Lower leg skin (tissue), 4 donors: ENCODE measurements at regions not wholly inside any gene's neighbourhood (a gene's known extent, or its start where the extent isn't known, plus 50 kb on each side); places are given as distances from the start of the nearest gene placed in this dataset.
A peak's percentile ranks its signal among the peaks of the same experiment; 100 is the strongest.

Source experiments
- DNase-seq, 2 donors: peaks; one replicate each; pipeline ENCODE4 v3.0.0-alpha.2; 2019; ENCODE audit warnings: low spot score in 2 of 2
- H3K4me3 ChIP-seq: fragments of 200-600 bp; sonication (generic); 2 replicates; pipeline ENCODE4 v1.5.1; 2017; ENCODE audit warnings: mild to moderate bottlenecking, low read depth; ENCODE audit not compliant: poor library complexity, severe bottlenecking
- POLR2A ChIP-seq, 2 donors: fragments of 450-650 bp; IDR thresholded peaks; one replicate each; pipeline ENCODE4 v1.6.1; 2016 to 2017; ENCODE audit warnings: antibody characterized with exemption in 2 of 2, mild to moderate bottlenecking in 1 of 2, moderate library complexity in 1 of 2
- WGBS, 2 donors: methylation state at CpG; one replicate each; pipeline ENCODE4 v1.1.5; 2018; 5-methylcytosine and 5-hydroxymethylcytosine counted together
- intact Hi-C: fragments of 100-400 bp; cut with DNase I; formaldehyde crosslinking; loops from one replicate; pipeline ENCODE4 v1.15.0; 2023; ENCODE audit warnings: low total_unique reads
- TF ChIP-seq, protein P1 (sequence below), 3 donors: fragments of 450-650 bp; IDR thresholded peaks; one replicate each; pipeline ENCODE4 v1.5.1; 2016; ENCODE audit warnings: antibody characterized with exemption in 3 of 3, mild to moderate bottlenecking in 3 of 3, moderate library complexity in 2 of 3

DNA sequence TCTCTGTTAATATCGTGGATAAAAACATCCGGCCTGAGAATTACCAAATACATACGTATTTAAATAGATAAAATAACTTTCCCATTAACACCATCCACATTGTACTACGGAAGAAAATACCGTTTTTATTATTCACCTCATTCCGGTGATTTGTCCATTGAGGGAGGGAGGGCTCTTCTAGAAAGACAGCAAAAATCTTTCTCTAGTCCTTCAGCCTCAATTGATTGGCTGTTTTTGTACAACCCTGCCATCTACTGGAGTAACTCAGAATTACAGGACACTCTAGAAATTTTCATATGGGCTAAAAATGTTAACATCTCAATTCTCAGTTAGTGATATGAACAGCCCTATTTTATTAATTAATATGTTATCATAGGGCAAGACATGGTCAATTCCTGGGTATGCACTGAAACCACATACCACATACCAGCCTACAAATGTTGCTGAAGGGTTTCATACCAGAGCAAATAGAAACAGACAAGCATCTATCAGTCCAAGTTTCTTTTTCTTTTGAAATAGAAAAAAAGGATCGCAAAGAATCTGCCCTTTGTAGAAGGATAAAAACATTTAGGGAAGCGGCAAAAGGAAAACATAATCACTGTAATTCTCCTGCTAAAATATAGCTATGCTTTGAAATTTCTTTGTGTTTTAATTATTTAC lies 55.8 kb upstream of the CDCA7L start:
- intact Hi-C loops: loop anchor here (10.0 kb wide), 1 partner anchor 227 kb away; no protein-coding TSS in a partner anchor
- no peak overlapping the region for H3K4me3 ChIP-seq
- TF ChIP-seq, protein P1, sequence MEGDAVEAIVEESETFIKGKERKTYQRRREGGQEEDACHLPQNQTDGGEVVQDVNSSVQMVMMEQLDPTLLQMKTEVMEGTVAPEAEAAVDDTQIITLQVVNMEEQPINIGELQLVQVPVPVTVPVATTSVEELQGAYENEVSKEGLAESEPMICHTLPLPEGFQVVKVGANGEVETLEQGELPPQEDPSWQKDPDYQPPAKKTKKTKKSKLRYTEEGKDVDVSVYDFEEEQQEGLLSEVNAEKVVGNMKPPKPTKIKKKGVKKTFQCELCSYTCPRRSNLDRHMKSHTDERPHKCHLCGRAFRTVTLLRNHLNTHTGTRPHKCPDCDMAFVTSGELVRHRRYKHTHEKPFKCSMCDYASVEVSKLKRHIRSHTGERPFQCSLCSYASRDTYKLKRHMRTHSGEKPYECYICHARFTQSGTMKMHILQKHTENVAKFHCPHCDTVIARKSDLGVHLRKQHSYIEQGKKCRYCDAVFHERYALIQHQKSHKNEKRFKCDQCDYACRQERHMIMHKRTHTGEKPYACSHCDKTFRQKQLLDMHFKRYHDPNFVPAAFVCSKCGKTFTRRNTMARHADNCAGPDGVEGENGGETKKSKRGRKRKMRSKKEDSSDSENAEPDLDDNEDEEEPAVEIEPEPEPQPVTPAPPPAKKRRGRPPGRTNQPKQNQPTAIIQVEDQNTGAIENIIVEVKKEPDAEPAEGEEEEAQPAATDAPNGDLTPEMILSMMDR (IDR thresholded peaks at IDR 0.05): peak in 1 of 3 donors; percentile 26
- no peak for TF ChIP-seq POLR2A (IDR thresholded peaks at IDR 0.05)
- WGBS, 2 donors: 15% methylated on average over 8 of the region's 8 CpGs
- no peak for DNase-seq

DNA sequence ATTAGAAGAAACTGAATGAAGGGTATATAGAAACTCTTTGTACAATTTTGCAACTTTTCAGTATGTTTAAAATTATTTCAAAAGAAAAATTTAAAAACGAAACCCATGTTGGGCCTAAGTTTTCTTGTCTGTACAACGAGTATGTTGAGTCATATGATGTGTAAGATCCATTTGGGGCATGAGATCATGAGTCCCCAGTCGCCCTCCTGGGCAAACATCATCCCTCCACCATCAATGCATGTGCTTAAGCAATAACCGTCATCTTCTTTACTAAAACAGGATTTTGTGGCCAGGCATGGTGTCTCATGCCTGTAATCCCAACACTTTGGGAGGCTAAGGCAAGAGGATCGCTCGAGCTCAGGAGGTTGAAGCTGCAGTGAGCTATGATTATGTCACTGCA lies 54.2 kb upstream of the CDCA7L start:
- TF ChIP-seq, protein P1 (IDR thresholded peaks at IDR 0.05): no peak
- no peak for TF ChIP-seq POLR2A (IDR thresholded peaks at IDR 0.05)
- intact Hi-C loops: loop anchor here (10.0 kb wide), 1 partner anchor 225 kb away; no protein-coding TSS in a partner anchor
- WGBS, 2 donors: 85 to 86% methylated on average over 6 of the region's 6 CpGs
- no peak for DNase-seq
- no peak overlapping the region for H3K4me3 ChIP-seq

DNA sequence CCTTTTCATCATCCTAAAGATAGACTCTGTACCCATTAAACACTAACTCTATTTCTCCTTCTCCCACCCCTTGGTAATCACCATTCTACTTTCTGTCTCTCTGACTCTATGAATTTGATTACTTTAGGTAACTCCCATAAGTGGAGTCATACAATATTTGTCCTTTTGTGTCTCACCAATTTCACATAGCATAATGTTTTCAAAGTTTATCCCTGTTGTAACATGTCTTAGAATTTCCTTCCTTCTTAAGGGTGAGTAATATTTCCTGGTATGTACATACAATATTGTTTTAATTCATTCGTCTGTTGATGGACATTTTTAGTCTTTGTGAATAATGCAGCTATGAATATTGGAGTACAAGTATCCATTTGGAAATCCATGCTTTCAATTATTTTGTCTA lies 50.9 kb upstream of the CDCA7L start:
- no peak for DNase-seq
- WGBS, 2 donors: 29 to 30% methylated on average over 1 of the region's 1 CpG
- H3K4me3 ChIP-seq: no peak overlapping the region
- intact Hi-C loops: no loop called here
- TF ChIP-seq, protein P1 (IDR thresholded peaks at IDR 0.05): no peak
- TF ChIP-seq POLR2A (IDR thresholded peaks at IDR 0.05): no peak
